ENCODE measurements at regions not wholly inside any gene's neighbourhood (a gene's known extent, or its start where the extent isn't known, plus 50 kb on each side); places are given as distances from the start of the nearest gene placed in this dataset.

DNA sequence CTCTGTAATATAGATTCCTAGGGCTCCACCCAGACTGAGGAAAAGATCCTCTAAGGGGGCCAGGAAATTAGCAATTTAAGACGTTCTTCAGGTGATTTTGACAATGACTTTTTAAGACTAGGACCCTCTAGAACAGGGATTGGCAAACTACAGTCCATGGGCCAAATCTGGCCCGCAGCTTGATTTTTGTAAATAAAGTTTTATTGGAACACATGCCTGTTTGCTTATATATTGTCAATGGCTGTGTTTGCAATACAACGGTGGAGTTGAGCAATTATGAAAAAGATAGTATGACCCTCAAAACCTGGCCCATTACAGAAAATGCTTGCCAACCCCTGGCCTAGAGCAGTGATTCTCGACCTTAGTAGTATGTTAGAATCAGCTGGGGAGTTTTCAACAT is 181.9 kb downstream of the SOX9 start:
- DNase-seq (ENCODE audit: extremely low read depth, low read depth): no peak
- no peak overlapping the region for H3K4me3 ChIP-seq (replicated peaks; ENCODE audit: low read depth, low read length)
- TF ChIP-seq, protein P1, sequence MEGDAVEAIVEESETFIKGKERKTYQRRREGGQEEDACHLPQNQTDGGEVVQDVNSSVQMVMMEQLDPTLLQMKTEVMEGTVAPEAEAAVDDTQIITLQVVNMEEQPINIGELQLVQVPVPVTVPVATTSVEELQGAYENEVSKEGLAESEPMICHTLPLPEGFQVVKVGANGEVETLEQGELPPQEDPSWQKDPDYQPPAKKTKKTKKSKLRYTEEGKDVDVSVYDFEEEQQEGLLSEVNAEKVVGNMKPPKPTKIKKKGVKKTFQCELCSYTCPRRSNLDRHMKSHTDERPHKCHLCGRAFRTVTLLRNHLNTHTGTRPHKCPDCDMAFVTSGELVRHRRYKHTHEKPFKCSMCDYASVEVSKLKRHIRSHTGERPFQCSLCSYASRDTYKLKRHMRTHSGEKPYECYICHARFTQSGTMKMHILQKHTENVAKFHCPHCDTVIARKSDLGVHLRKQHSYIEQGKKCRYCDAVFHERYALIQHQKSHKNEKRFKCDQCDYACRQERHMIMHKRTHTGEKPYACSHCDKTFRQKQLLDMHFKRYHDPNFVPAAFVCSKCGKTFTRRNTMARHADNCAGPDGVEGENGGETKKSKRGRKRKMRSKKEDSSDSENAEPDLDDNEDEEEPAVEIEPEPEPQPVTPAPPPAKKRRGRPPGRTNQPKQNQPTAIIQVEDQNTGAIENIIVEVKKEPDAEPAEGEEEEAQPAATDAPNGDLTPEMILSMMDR (IDR thresholded peaks at IDR 0.05; ENCODE audit: low read depth, low read length, missing control alignments): no peak

DNA sequence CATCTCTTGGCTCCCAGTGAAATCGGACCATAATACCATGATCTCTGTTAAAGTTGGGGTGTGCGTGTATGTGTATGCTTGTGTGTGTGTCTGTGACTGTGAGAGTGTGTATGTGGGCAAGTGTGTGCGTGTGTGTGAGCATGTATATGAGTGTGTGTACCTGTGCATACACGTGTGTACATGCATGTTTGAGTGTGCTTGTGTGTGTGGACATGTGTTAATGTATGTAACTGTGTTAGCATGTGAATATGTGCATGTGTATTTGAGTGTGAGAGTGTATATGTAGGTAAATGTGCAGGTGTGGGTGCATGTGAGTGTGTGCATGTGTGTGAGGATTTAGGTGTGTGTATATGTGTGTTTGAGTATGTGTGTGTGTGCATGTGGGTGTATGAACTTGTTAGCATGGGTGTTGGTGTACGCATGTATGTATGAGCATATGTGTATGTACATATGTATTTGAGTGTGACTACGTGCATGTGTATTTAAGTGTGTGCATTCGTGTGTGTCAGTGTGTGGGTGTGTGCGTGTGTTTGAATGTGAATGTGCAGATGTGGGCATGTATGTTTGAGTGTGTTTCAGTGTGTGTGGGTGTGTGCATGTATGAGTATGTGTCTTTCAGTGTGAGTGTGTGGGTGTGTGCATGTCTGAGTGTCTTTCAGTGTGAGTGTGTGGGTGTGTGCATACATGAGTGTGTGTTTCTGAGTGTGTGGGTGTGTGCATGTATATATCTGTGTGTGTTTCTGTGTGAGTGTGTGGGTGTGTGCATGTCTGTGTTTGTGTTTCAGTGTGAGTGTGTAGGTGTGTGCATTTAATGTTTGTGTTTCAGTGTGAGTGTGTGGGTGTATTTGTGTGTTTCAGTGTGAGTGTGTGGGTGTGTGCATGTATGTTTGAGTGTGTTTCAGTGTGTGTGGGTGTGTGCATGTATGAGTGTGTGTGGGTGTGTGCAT is 183.2 kb downstream of the SOX9 start:
- DNase-seq (ENCODE audit: extremely low read depth, low read depth): no peak
- H3K4me3 ChIP-seq (replicated peaks; ENCODE audit: low read depth, low read length): no peak overlapping the region
- TF ChIP-seq, protein P1 (IDR thresholded peaks at IDR 0.05; ENCODE audit: low read depth, low read length, missing control alignments): no peak

DNA sequence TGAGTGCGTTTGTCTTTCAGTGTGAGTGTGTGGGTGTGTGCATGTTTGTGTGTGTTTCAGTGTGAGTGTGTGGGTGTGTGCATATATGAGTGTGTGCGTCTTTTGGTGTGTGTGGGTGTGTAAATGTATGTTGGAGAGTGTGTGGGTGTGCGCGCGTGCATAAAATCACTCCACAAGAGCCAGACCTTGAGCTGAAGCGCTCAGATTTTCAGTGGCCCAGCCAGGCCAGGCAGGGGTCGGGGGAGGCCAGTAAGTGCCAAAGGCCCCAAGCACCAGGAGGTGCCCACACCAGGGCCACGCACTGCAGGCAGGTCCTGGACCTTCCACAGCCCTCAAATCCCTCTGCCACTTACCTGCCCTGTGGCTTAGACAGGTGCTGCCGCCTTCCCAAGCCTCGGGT is 184.0 kb downstream of the SOX9 start:
- TF ChIP-seq, protein P1 (IDR thresholded peaks at IDR 0.05; ENCODE audit: low read depth, low read length, missing control alignments): no peak
- H3K4me3 ChIP-seq (replicated peaks; ENCODE audit: low read depth, low read length): no peak overlapping the region
- DNase-seq (ENCODE audit: extremely low read depth, low read depth): no peak

DNA sequence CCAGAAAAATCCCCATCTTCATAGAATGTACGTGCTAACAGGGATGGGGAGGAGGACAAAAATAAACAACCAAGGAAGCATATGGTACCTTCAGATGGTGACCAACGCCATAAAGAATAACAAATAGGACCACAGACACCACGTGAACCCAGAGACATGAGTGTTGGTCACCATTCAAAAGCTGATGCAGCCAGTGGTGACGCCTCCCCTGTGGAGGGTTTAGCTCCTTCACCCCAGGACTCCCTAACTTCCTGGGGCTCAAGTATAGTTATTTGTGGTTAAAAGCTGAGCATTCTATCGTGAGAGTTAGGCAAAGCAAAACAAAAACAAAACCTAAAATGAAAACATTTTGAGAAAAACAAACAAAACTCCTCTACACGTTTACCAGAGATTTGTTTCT is 184.7 kb downstream of the SOX9 start:
- no peak overlapping the region for H3K4me3 ChIP-seq (replicated peaks; ENCODE audit: low read depth, low read length)
- no peak for DNase-seq (ENCODE audit: extremely low read depth, low read depth)
- TF ChIP-seq, protein P1 (IDR thresholded peaks at IDR 0.05; ENCODE audit: low read depth, low read length, missing control alignments): no peak

DNA sequence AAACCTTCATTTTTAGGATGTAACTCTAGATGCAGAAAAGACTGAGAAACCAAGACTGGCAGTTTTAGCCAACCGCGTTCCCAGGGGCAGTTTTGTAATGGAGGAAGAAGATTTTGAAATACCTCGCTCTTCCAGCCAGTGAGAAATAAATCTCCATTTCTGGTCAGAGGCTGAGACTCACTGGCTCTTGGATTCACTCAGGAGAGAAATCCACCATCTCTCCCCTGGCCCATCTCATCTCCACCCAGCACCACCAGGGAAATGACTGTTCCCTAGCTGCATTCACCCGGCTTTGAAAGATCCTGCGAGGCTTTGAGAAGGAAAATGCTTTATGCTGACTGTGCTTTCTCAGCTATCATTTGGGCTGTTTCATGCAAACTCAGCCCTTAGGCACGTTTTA is 185.2 kb downstream of the SOX9 start:
- no peak overlapping the region for H3K4me3 ChIP-seq (replicated peaks; ENCODE audit: low read depth, low read length)
- TF ChIP-seq, protein P1 (IDR thresholded peaks at IDR 0.05; ENCODE audit: low read depth, low read length, missing control alignments): no peak
- no peak for DNase-seq (ENCODE audit: extremely low read depth, low read depth)

DNA sequence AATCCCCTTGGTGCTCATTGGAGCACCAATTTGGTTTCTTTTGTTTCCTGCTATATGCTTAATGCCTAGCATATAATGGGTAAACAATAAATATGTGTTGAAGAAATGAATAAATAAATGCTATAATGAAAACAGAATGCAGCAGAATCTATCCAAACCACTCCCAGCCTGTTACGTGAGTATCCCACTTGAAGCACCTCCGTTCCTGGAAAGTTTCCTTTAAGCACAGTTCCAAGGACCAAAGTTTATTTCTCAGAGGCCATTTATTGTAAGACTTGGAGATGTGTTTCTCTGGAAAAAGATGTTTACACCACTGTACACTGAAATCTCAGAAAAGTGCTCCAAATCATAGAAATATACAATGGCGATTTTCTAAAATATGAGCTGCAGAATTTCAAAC is 187.0 kb downstream of the SOX9 start:
- TF ChIP-seq, protein P1 (IDR thresholded peaks at IDR 0.05; ENCODE audit: low read depth, low read length, missing control alignments): no peak
- H3K4me3 ChIP-seq (replicated peaks; ENCODE audit: low read depth, low read length): no peak overlapping the region
- DNase-seq (ENCODE audit: extremely low read depth, low read depth): no peak

Data from HFF-Myc (cell line).